OCI-LY1 (cell line): ENCODE measurements at regions not wholly inside any gene's neighbourhood (a gene's known extent, or its start where the extent isn't known, plus 50 kb on each side); places are given as distances from the start of the nearest gene placed in this dataset.
"Not testable (repeated sequence)": the region's sequence is repeated elsewhere in the genome, so short reads cannot be mapped to it uniquely, and the experiment has no call there.

Experiments
- H2AFZ ChIP-seq: fragments of 200-600 bp; sonication (generic), shearing (Covaris generic); 2 replicates; pipeline ENCODE4 v1.6.0; 2014; ENCODE audit warnings: antibody characterized with exemption, mild to moderate bottlenecking, low read length
- H3F3A ChIP-seq: fragments of 200-600 bp; sonication (generic), shearing (Covaris generic); 2 replicates; pipeline ENCODE4 v1.6.0; 2014; ENCODE audit warnings: mild to moderate bottlenecking, antibody characterized with exemption, low read length, moderate library complexity; ENCODE audit not compliant: insufficient read depth
- H3K27ac ChIP-seq: fragments of 200-600 bp; sonication (generic); 2 replicates; pipeline ENCODE4 v1.5.1; 2014; ENCODE audit warnings: low read length, mixed run types, mild to moderate bottlenecking, low read depth; ENCODE audit not compliant: poor library complexity, severe bottlenecking
- H3K27me3 ChIP-seq: fragments of 200-600 bp; sonication (generic); 2 replicates; pipeline ENCODE4 v1.6.0; 2014; ENCODE audit warnings: antibody characterized with exemption, mild to moderate bottlenecking, low read length, moderate library complexity; ENCODE audit not compliant: insufficient read depth
- H3K36me3 ChIP-seq: fragments of 200-600 bp; sonication (generic); 2 replicates; pipeline ENCODE4 v1.6.1; 2014; ENCODE audit warnings: mild to moderate bottlenecking, antibody characterized with exemption, low read length, moderate library complexity, mixed read lengths; ENCODE audit not compliant: insufficient read depth
- H3K4me1 ChIP-seq: fragments of 200-600 bp; sonication (generic); 2 replicates; pipeline ENCODE4 v1.5.1; 2014; ENCODE audit warnings: mild to moderate bottlenecking, low read length, moderate library complexity; ENCODE audit not compliant: insufficient read depth, severe bottlenecking
- H3K4me2 ChIP-seq: fragments of 200-600 bp; sonication (generic), shearing (Covaris generic); 2 replicates; pipeline ENCODE4 v1.6.1; 2014; ENCODE audit warnings: low read length
- H3K4me3 ChIP-seq: fragments of 200-600 bp; sonication (generic); 2 replicates; pipeline ENCODE4 v1.5.1; 2014; ENCODE audit warnings: low read length, low read depth, mild to moderate bottlenecking, mixed read lengths; ENCODE audit not compliant: poor library complexity, severe bottlenecking
- H3K79me2 ChIP-seq: fragments of 200-600 bp; shearing (Covaris generic); 2 replicates; pipeline ENCODE4 v1.6.1; 2016; ENCODE audit warnings: mixed run types, low read length, mixed read lengths; ENCODE audit not compliant: insufficient read depth
- H3K9ac ChIP-seq: fragments of 200-600 bp; sonication (generic), shearing (Covaris generic); 2 replicates; pipeline ENCODE4 v1.6.1; 2014; ENCODE audit warnings: mild to moderate bottlenecking, low read length, mixed read lengths
- H3K9me2 ChIP-seq: fragments of 200-600 bp; sonication (generic), shearing (Covaris generic); 2 replicates; pipeline ENCODE4 v1.6.1; 2014; ENCODE audit warnings: low read depth, mild to moderate bottlenecking, low read length, mixed read lengths
- H3K9me3 ChIP-seq: fragments of 200-600 bp; shearing (Covaris generic); 2 replicates; pipeline ENCODE4 v1.6.1; 2014; ENCODE audit warnings: low read length, mixed read lengths
- H4K20me1 ChIP-seq: fragments of 200-600 bp; sonication (generic), shearing (Covaris generic); 2 replicates; pipeline ENCODE4 v1.6.0; 2016; ENCODE audit warnings: mild to moderate bottlenecking, low read length; ENCODE audit not compliant: insufficient read depth
- EZH2 ChIP-seq: fragments of 200-600 bp; sonication (generic), shearing (Covaris generic); IDR thresholded peaks from 2 replicates; pipeline ENCODE4 v1.8.0; 2017; ENCODE audit warnings: borderline replicate concordance, mixed run types, mild to moderate bottlenecking, antibody characterized with exemption, low read length, moderate library complexity, mixed read lengths
- TF ChIP-seq, protein P1 (sequence below): fragments of 200-600 bp; sonication (generic), shearing (Covaris generic); IDR thresholded peaks from 2 replicates; pipeline ENCODE4 v1.5.1; 2017; ENCODE audit warnings: mild to moderate bottlenecking, antibody characterized with exemption, low read length, moderate library complexity, mixed read lengths

DNA sequence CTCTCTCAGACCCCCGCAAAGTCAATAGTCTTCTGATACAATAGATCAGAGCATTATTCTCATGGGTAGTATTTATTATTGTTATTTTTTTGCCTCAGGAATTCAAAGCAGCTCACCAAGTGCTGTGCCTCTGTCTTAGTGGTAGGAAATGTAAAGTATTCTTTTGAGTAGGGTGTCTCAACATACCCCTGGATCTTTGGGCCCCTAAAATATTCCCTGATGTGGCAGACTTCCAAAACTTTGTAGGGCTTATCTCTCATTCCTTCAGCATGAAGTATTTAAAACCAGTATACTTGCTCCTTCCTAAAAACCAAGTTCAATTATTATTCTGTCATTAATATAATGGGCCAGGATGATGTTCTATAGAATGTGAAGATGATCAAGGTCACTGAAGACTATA is 115.3 kb upstream of the ZNF827 start:
- Histone ChIP-seq H3F3A (no peaks in the 10 kb centered on the region), H3K27ac (no peak overlapping the region), H3K4me2 (no peak overlapping the region), H3K9me3 (no peaks in the 10 kb centered on the region), H3K9me2 (no peaks in the 10 kb centered on the region), H3K36me3 (no peaks in the 10 kb centered on the region), H3K9ac (no peak overlapping the region), H2AFZ (no peak overlapping the region), H3K27me3 (no peaks in the 10 kb centered on the region), H4K20me1 (no peaks in the 10 kb centered on the region), H3K4me3 (no peak overlapping the region), H3K4me1 (peaks cover 35% of the 10 kb centered on the region), H3K79me2 (no peaks in the 10 kb centered on the region)
- TF ChIP-seq, protein P1, sequence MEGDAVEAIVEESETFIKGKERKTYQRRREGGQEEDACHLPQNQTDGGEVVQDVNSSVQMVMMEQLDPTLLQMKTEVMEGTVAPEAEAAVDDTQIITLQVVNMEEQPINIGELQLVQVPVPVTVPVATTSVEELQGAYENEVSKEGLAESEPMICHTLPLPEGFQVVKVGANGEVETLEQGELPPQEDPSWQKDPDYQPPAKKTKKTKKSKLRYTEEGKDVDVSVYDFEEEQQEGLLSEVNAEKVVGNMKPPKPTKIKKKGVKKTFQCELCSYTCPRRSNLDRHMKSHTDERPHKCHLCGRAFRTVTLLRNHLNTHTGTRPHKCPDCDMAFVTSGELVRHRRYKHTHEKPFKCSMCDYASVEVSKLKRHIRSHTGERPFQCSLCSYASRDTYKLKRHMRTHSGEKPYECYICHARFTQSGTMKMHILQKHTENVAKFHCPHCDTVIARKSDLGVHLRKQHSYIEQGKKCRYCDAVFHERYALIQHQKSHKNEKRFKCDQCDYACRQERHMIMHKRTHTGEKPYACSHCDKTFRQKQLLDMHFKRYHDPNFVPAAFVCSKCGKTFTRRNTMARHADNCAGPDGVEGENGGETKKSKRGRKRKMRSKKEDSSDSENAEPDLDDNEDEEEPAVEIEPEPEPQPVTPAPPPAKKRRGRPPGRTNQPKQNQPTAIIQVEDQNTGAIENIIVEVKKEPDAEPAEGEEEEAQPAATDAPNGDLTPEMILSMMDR = no peak
- no peak for TF ChIP-seq EZH2

GRCh38 chr4:146051728-146052391 is 113.2 kb upstream of the ZNF827 start:
- Histone ChIP-seq H3K4me3 (no peak overlapping the region), H3K79me2 (no peaks in the 10 kb centered on the region), H3F3A (no peaks in the 10 kb centered on the region), H3K27ac (no peak overlapping the region), H3K9ac (no peak overlapping the region), H3K4me2 (no peak overlapping the region), H4K20me1 (no peaks in the 10 kb centered on the region), H2AFZ (no peak overlapping the region), H3K4me1 (peaks cover 16% of the 10 kb centered on the region), H3K27me3 (no peaks in the 10 kb centered on the region), H3K9me2 (no peaks in the 10 kb centered on the region), H3K9me3 (no peaks in the 10 kb centered on the region), H3K36me3 (no peaks in the 10 kb centered on the region)
- no peak for TF ChIP-seq EZH2

DNA sequence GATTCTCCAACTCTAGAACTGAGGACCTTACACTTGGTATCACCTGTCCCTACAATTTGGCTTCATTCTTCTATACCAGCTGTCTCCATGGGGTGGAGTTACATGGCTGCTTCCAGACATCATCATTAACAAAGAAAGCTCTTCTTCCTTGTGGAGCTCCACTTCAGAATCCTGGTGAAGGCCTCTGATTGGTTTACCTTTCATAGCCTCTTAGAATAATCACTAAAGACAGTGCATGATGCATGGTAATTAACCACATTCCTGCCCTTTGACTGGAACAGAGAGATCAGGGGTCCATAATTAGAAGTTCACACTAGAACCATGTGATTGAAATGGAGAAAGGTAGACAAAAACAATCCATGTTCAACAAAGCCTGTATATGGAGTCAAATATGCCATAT is 112.6 kb upstream of the ZNF827 start:
- H3K9ac ChIP-seq = no peak overlapping the region
- H3K4me2 ChIP-seq = no peak overlapping the region
- H3K36me3 ChIP-seq = no peaks in the 10 kb centered on the region
- no peaks in the 10 kb centered on the region for H3K79me2 ChIP-seq
- H3K9me2 ChIP-seq = no peaks in the 10 kb centered on the region
- no peak for TF ChIP-seq EZH2
- TF ChIP-seq, protein P1 = no peak
- no peak overlapping the region for H3K4me3 ChIP-seq
- no peak overlapping the region for H2AFZ ChIP-seq
- H3K4me1 ChIP-seq = peaks cover 16% of the 10 kb centered on the region
- no peaks in the 10 kb centered on the region for H3F3A ChIP-seq
- no peak overlapping the region for H3K27ac ChIP-seq
- H3K27me3 ChIP-seq = no peaks in the 10 kb centered on the region
- no peaks in the 10 kb centered on the region for H4K20me1 ChIP-seq
- H3K9me3 ChIP-seq = no peaks in the 10 kb centered on the region

- H3K36me3 ChIP-seq = no peaks in the 10 kb centered on the region
- no peak for TF ChIP-seq EZH2
- TF ChIP-seq, protein P1 = no peak
- no peaks in the 10 kb centered on the region for H3F3A ChIP-seq
- no peak overlapping the region for H3K9ac ChIP-seq
- no peak overlapping the region for H3K4me3 ChIP-seq
- no peak overlapping the region for H2AFZ ChIP-seq
- H3K4me2 ChIP-seq = peak overlapping the region; percentile 16
- H3K4me1 ChIP-seq = peaks cover 16% of the 10 kb centered on the region
- H3K27ac ChIP-seq = peak overlapping the region; percentile 73
- no peaks in the 10 kb centered on the region for H3K79me2 ChIP-seq
- no peaks in the 10 kb centered on the region for H3K9me3 ChIP-seq
- no peaks in the 10 kb centered on the region for H4K20me1 ChIP-seq
- H3K9me2 ChIP-seq = no peaks in the 10 kb centered on the region
- H3K27me3 ChIP-seq = no peaks in the 10 kb centered on the region
These were observed 111.2 kb upstream of the ZNF827 start for GRCh38 chr4:146049802-146050201.

GRCh38 chr4:146047768-146048167 is 109.1 kb upstream of the ZNF827 start:
- not testable (repeated sequence) for H3K27me3 ChIP-seq, H4K20me1 ChIP-seq, H3K79me2 ChIP-seq, H3K9ac ChIP-seq, H3K36me3 ChIP-seq, H3K4me2 ChIP-seq, H3K4me3 ChIP-seq, H3K9me2 ChIP-seq, H3F3A ChIP-seq, H3K9me3 ChIP-seq, H3K27ac ChIP-seq, H2AFZ ChIP-seq
- H3K4me1 ChIP-seq = peaks cover 16% of the 10 kb centered on the region
